ENCODE measurements at regions not wholly inside any gene's neighbourhood (a gene's known extent, or its start where the extent isn't known, plus 50 kb on each side); places are given as distances from the start of the nearest gene placed in this dataset.

GRCh38 chr17:36661047-36661666, 59.8 kb downstream of the MRM1 start:
- Histone ChIP-seq H3K27ac (ENCODE audit: low read depth, low read length) (no peak overlapping the region), H3K9ac (ENCODE audit: low read depth in 1 of 3, low read length in 3 of 3) (no peak overlapping the region), H3K4me3 (ENCODE audit: low read length in 3 of 3) (no peak overlapping the region), H3K36me3 (ENCODE audit: control insufficient read depth in 3 of 3, insufficient read depth in 3 of 3, low read length in 3 of 3) (no peaks in the 10 kb centered on the region), H3K27me3 (ENCODE audit: control insufficient read depth in 3 of 3, insufficient read depth in 3 of 3, low read length in 3 of 3) (peaks cover 49 to 73% (median 65%) of the 10 kb centered on the region in 3 donors), H3K9me3 (ENCODE audit: control insufficient read depth in 3 of 3, low read length in 3 of 3) (no peaks in the 10 kb centered on the region), H3K4me1 (ENCODE audit: control insufficient read depth in 3 of 3, insufficient read depth in 3 of 3, low read length in 3 of 3) (peaks cover 0 to 6% (median 2%) of the 10 kb centered on the region in 3 donors)

DNA sequence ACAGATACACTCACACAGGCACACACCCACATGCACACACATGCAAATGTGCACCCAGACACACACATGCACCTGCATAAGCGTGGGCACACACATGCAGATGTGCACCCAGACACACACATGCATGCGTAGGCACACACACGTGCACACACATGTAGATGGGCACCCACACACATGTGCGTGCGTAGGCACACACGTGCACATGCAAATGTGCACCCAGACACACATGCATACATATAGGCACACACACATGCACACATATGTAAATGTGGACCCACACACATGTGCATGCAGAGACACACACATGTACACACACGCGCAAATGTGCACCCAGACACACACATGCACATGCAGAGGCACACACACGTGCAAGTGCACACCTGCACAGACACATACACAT, 60.3 kb downstream of the MRM1 start:
- Histone ChIP-seq H3K9me3 (ENCODE audit: control insufficient read depth in 3 of 3, low read length in 3 of 3) (no peaks in the 10 kb centered on the region), H3K4me3 (ENCODE audit: low read length in 3 of 3) (no peak overlapping the region), H3K4me1 (ENCODE audit: control insufficient read depth in 3 of 3, insufficient read depth in 3 of 3, low read length in 3 of 3) (peaks cover 0 to 6% (median 2%) of the 10 kb centered on the region in 3 donors), H3K27ac (ENCODE audit: low read depth, low read length) (no peak overlapping the region), H3K36me3 (ENCODE audit: control insufficient read depth in 3 of 3, insufficient read depth in 3 of 3, low read length in 3 of 3) (no peaks in the 10 kb centered on the region), H3K9ac (ENCODE audit: low read depth in 1 of 3, low read length in 3 of 3) (no peak overlapping the region), H3K27me3 (ENCODE audit: control insufficient read depth in 3 of 3, insufficient read depth in 3 of 3, low read length in 3 of 3) (peaks cover 44 to 69% (median 60%) of the 10 kb centered on the region in 3 donors)

GRCh38 chr17:36665417-36665816, 64.0 kb downstream of the MRM1 start:
- Histone ChIP-seq H3K27me3 (ENCODE audit: control insufficient read depth in 3 of 3, insufficient read depth in 3 of 3, low read length in 3 of 3) (peaks cover 21 to 43% (median 30%) of the 10 kb centered on the region in 3 donors), H3K4me1 (ENCODE audit: control insufficient read depth in 3 of 3, insufficient read depth in 3 of 3, low read length in 3 of 3) (peaks cover 0 to 3% (median 0%) of the 10 kb centered on the region in 3 donors)

GRCh38 chr17:36667922-36668321, 66.5 kb downstream of the MRM1 start:
- Histone ChIP-seq H3K4me1 (ENCODE audit: control insufficient read depth in 3 of 3, insufficient read depth in 3 of 3, low read length in 3 of 3) (peaks cover 0 to 2% (median 0%) of the 10 kb centered on the region in 3 donors), H3K36me3 (ENCODE audit: control insufficient read depth in 3 of 3, insufficient read depth in 3 of 3, low read length in 3 of 3) (no peaks in the 10 kb centered on the region), H3K9me3 (ENCODE audit: control insufficient read depth in 3 of 3, low read length in 3 of 3) (no peaks in the 10 kb centered on the region), H3K4me3 (ENCODE audit: low read length in 3 of 3) (no peak overlapping the region), H3K27me3 (ENCODE audit: control insufficient read depth in 3 of 3, insufficient read depth in 3 of 3, low read length in 3 of 3) (peaks cover 11 to 32% (median 12%) of the 10 kb centered on the region in 3 donors), H3K9ac (ENCODE audit: low read depth in 1 of 3, low read length in 3 of 3) (no peak overlapping the region), H3K27ac (ENCODE audit: low read depth, low read length) (no peak overlapping the region)

More at GRCh38 chr17:36665417-36665816, 64.0 kb downstream of the MRM1 start:
- Histone ChIP-seq H3K9me3 (ENCODE audit: control insufficient read depth in 3 of 3, low read length in 3 of 3) (no peaks in the 10 kb centered on the region), H3K27ac (ENCODE audit: low read depth, low read length) (no peak overlapping the region), H3K4me3 (ENCODE audit: low read length in 3 of 3) (no peak overlapping the region), H3K9ac (ENCODE audit: low read depth in 1 of 3, low read length in 3 of 3) (no peak overlapping the region), H3K36me3 (ENCODE audit: control insufficient read depth in 3 of 3, insufficient read depth in 3 of 3, low read length in 3 of 3) (no peaks in the 10 kb centered on the region)

GRCh38 chr17:36668824-36669223, 67.4 kb downstream of the MRM1 start:
- H3K4me3 ChIP-seq (ENCODE audit: low read length in 3 of 3) = no peak overlapping the region
- H3K9me3 ChIP-seq (ENCODE audit: control insufficient read depth in 3 of 3, low read length in 3 of 3) = no peaks in the 10 kb centered on the region
- no peak overlapping the region for H3K9ac ChIP-seq (ENCODE audit: low read depth in 1 of 3, low read length in 3 of 3)
- no peaks in the 10 kb centered on the region for H3K36me3 ChIP-seq (ENCODE audit: control insufficient read depth in 3 of 3, insufficient read depth in 3 of 3, low read length in 3 of 3)
- no peak overlapping the region for H3K27ac ChIP-seq (ENCODE audit: low read depth, low read length)
- H3K4me1 ChIP-seq (ENCODE audit: control insufficient read depth in 3 of 3, insufficient read depth in 3 of 3, low read length in 3 of 3) = no peaks in the 10 kb centered on the region
- H3K27me3 ChIP-seq (ENCODE audit: control insufficient read depth in 3 of 3, insufficient read depth in 3 of 3, low read length in 3 of 3) = peaks cover 6 to 28% (median 11%) of the 10 kb centered on the region in 3 donors

DNA sequence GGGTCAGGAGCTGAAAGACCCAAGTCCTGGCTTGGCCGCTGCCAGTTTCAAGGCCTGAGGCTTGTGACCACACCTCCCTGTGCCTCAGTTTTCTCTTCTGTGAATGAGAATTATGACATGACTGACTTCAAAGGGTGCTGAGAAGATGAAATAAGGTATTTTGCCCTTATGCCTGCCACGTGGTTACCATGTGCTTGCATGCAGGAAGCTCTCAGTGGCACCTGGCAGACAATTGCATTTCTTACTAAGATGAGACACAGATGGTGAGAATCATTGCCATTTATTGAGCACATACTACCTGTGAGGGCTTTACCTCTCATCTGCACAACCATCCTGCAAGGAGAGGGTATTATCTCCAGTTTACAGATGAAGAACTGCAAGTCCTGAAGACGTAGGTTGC, 69.8 kb downstream of the MRM1 start:
- H3K36me3 ChIP-seq (ENCODE audit: control insufficient read depth in 3 of 3, insufficient read depth in 3 of 3, low read length in 3 of 3) = no peaks in the 10 kb centered on the region
- no peaks in the 10 kb centered on the region for H3K4me1 ChIP-seq (ENCODE audit: control insufficient read depth in 3 of 3, insufficient read depth in 3 of 3, low read length in 3 of 3)
- H3K4me3 ChIP-seq (ENCODE audit: low read length in 3 of 3) = no peak overlapping the region
- H3K9ac ChIP-seq (ENCODE audit: low read depth in 1 of 3, low read length in 3 of 3) = no peak overlapping the region
- no peak overlapping the region for H3K27ac ChIP-seq (ENCODE audit: low read depth, low read length)
- H3K27me3 ChIP-seq (ENCODE audit: control insufficient read depth in 3 of 3, insufficient read depth in 3 of 3, low read length in 3 of 3) = peaks cover 4 to 27% (median 7%) of the 10 kb centered on the region in 3 donors
- H3K9me3 ChIP-seq (ENCODE audit: control insufficient read depth in 3 of 3, low read length in 3 of 3) = no peaks in the 10 kb centered on the region

GRCh38 chr17:36672403-36672918, 71.1 kb downstream of the MRM1 start:
- Histone ChIP-seq H3K36me3 (ENCODE audit: control insufficient read depth in 3 of 3, insufficient read depth in 3 of 3, low read length in 3 of 3) (no peaks in the 10 kb centered on the region), H3K4me3 (ENCODE audit: low read length in 3 of 3) (no peak overlapping the region), H3K27ac (ENCODE audit: low read depth, low read length) (no peak overlapping the region), H3K27me3 (ENCODE audit: control insufficient read depth in 3 of 3, insufficient read depth in 3 of 3, low read length in 3 of 3) (peaks cover 4 to 30% (median 11%) of the 10 kb centered on the region in 3 donors), H3K9ac (ENCODE audit: low read depth in 1 of 3, low read length in 3 of 3) (no peak overlapping the region), H3K4me1 (ENCODE audit: control insufficient read depth in 3 of 3, insufficient read depth in 3 of 3, low read length in 3 of 3) (no peaks in the 10 kb centered on the region), H3K9me3 (ENCODE audit: control insufficient read depth in 3 of 3, low read length in 3 of 3) (no peaks in the 10 kb centered on the region)

- H3K4me3 ChIP-seq (ENCODE audit: low read length in 3 of 3) = no peak overlapping the region
- H3K9ac ChIP-seq (ENCODE audit: low read depth in 1 of 3, low read length in 3 of 3) = no peak overlapping the region
- H3K27ac ChIP-seq (ENCODE audit: low read depth, low read length) = no peak overlapping the region
- no peaks in the 10 kb centered on the region for H3K36me3 ChIP-seq (ENCODE audit: control insufficient read depth in 3 of 3, insufficient read depth in 3 of 3, low read length in 3 of 3)
- H3K27me3 ChIP-seq (ENCODE audit: control insufficient read depth in 3 of 3, insufficient read depth in 3 of 3, low read length in 3 of 3) = peaks cover 4 to 30% (median 10%) of the 10 kb centered on the region in 3 donors
- no peaks in the 10 kb centered on the region for H3K4me1 ChIP-seq (ENCODE audit: control insufficient read depth in 3 of 3, insufficient read depth in 3 of 3, low read length in 3 of 3)
- no peaks in the 10 kb centered on the region for H3K9me3 ChIP-seq (ENCODE audit: control insufficient read depth in 3 of 3, low read length in 3 of 3)
Observed at GRCh38 chr17:36673068-36673467, 71.7 kb downstream of the MRM1 start.

DNA sequence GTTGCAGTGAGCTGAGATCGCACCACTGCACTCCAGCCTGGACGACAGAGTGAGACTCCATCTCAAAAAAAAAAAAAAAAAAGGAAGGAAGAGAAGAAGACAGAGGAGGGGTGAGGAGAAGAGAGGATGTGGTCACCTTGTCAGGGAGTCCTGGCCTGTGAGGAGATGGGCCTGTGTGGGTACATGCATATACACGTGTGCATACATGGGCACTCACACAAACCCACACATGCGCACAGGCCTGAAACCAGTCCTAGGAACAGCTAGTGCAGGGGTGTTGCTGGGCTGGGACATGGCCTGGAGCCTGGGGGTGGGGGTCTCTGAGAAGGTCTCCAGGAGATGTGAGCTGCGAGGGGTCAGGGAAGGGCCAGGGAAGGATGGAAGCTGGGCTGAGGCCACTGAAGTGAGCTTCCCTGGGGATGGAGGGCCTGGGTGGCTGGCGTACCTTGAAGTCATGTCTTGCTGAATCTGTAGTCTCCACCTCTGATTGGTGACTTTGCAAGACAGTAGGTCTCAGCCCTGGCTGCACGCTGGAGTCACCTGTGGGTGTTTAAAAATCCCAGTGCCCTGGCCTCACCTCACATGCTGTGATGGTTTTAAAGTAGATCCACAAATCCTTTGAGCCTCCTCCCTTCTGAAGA, 72.4 kb downstream of the MRM1 start:
- peaks cover 4 to 31% (median 8%) of the 10 kb centered on the region in 3 donors for H3K27me3 ChIP-seq (ENCODE audit: control insufficient read depth in 3 of 3, insufficient read depth in 3 of 3, low read length in 3 of 3)

GRCh38 chr17:36674278-36674650, 72.9 kb downstream of the MRM1 start:
- no peaks in the 10 kb centered on the region for H3K9me3 ChIP-seq (ENCODE audit: control insufficient read depth in 3 of 3, low read length in 3 of 3)
- peaks cover 4 to 35% (median 4%) of the 10 kb centered on the region in 3 donors for H3K27me3 ChIP-seq (ENCODE audit: control insufficient read depth in 3 of 3, insufficient read depth in 3 of 3, low read length in 3 of 3)
- H3K4me3 ChIP-seq (ENCODE audit: low read length in 3 of 3) = no peak overlapping the region
- H3K27ac ChIP-seq (ENCODE audit: low read depth, low read length) = no peak overlapping the region
- no peaks in the 10 kb centered on the region for H3K36me3 ChIP-seq (ENCODE audit: control insufficient read depth in 3 of 3, insufficient read depth in 3 of 3, low read length in 3 of 3)
- H3K4me1 ChIP-seq (ENCODE audit: control insufficient read depth in 3 of 3, insufficient read depth in 3 of 3, low read length in 3 of 3) = no peaks in the 10 kb centered on the region
- H3K9ac ChIP-seq (ENCODE audit: low read depth in 1 of 3, low read length in 3 of 3) = no peak overlapping the region

More for the DNA sequence above, 72.4 kb downstream of the MRM1 start:
- Histone ChIP-seq H3K4me3 (ENCODE audit: low read length in 3 of 3) (no peak overlapping the region), H3K9ac (ENCODE audit: low read depth in 1 of 3, low read length in 3 of 3) (no peak overlapping the region), H3K36me3 (ENCODE audit: control insufficient read depth in 3 of 3, insufficient read depth in 3 of 3, low read length in 3 of 3) (no peaks in the 10 kb centered on the region), H3K4me1 (ENCODE audit: control insufficient read depth in 3 of 3, insufficient read depth in 3 of 3, low read length in 3 of 3) (no peaks in the 10 kb centered on the region), H3K27ac (ENCODE audit: low read depth, low read length) (no peak overlapping the region), H3K9me3 (ENCODE audit: control insufficient read depth in 3 of 3, low read length in 3 of 3) (no peaks in the 10 kb centered on the region)

All from skeletal muscle tissue (tissue), 3 donors.